ENCODE measurements at regions not wholly inside any gene's neighbourhood (a gene's known extent, or its start where the extent isn't known, plus 50 kb on each side); places are given as distances from the start of the nearest gene placed in this dataset.

DNA sequence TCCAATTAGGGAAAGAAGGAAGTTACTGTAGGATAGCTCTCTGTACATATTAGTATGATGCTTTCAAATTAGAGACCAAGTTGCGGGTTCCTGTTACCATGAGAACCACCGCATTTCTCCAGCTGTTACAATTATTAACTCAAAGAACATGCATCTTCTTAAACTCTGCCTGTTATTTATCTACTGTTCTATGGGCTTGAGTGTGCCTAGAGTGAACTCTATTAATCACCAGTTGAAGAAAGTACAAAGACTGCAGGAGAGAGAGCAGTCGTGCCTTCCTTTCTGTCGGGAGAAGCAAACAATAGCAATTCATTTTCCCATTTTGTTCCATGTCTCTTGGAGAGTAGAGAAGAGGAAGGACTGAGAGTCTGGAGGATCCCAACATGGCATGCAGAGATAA lies 1071.2 kb downstream of the TYW1 start:
- H3K4me3 ChIP-seq (ENCODE audit: insufficient read depth, low read depth, low read length), result no peak overlapping the region
- no peaks in the 10 kb centered on the region for H3K36me3 ChIP-seq (ENCODE audit: control insufficient read depth, insufficient read depth, low read length)
- H3K9me1 ChIP-seq (ENCODE audit: insufficient read depth, low read length), result no peaks in the 10 kb centered on the region
- no peak overlapping the region for H3K4ac ChIP-seq (ENCODE audit: low read depth, low read length)
- peaks cover 13% of the 10 kb centered on the region for H3K9me3 ChIP-seq (ENCODE audit: control insufficient read depth, insufficient read depth, low read length)
- H4K8ac ChIP-seq (ENCODE audit: low read depth in 2 of 2, low read length in 2 of 2), result no peak overlapping the region
- dilution Hi-C loops (cut with HindIII; ENCODE audit: low sequenced_read_pairs, unreplicated experiment) (no loop called here), in situ Hi-C loops (cut with MboI; ENCODE audit: low sequenced_read_pairs) (no loop called here), intact Hi-C loops (cut with micrococcal nuclease) (no loop called here)
- no peak overlapping the region for H2BK15ac ChIP-seq (ENCODE audit: low read depth, low read length)
- H2AK5ac ChIP-seq (ENCODE audit: low read depth, low read length), result no peak overlapping the region
- no peak overlapping the region for H3K14ac ChIP-seq (replicated peaks; ENCODE audit: low read depth, low read length)
- ChIA-PET POLR2A (ENCODE audit: unreplicated experiment) (no interaction called here), CTCF (no interaction called here)
- H2BK20ac ChIP-seq (ENCODE audit: low read depth, low read length), result no peak overlapping the region
- BruUV-seq (replicated peaks), result no TSS peak
- no peak overlapping the region for H2BK5ac ChIP-seq (ENCODE audit: low read depth, low read length, poor library complexity, severe bottlenecking)
- H2AK9ac ChIP-seq (replicated peaks; ENCODE audit: low read depth, low read length, poor library complexity), result no peak overlapping the region
- H4K5ac ChIP-seq (ENCODE audit: low read depth, low read length), result no peak overlapping the region
- WGBS, 2 experiments (ENCODE audit: extremely low coverage in 2 of 2, insufficient read length in 1 of 2), result no CpG with 5 or more reads among the region's 4 CpGs
- no peak overlapping the region for H3K18ac ChIP-seq (ENCODE audit: low read depth, low read length)
- no peak overlapping the region for H4K91ac ChIP-seq (ENCODE audit: insufficient read depth, low read depth, low read length)
- no peaks in the 10 kb centered on the region for H3K4me1 ChIP-seq (ENCODE audit: control insufficient read depth, insufficient read depth, low read length)
- H4K20me1 ChIP-seq (ENCODE audit: insufficient read depth, low read length), result no peaks in the 10 kb centered on the region
- no peaks in the 10 kb centered on the region for H3K79me1 ChIP-seq (ENCODE audit: low read depth in 1 of 2, low read length in 2 of 2)
- H2AFZ ChIP-seq (replicated peaks; ENCODE audit: low read length, poor library complexity), result no peak overlapping the region
- DNase-seq (no peak), ATAC-seq (ENCODE audit: low read depth) (no peak)
- H2BK120ac ChIP-seq (ENCODE audit: low read depth, low read length), result no peak overlapping the region
- H3K27me3 ChIP-seq (ENCODE audit: control insufficient read depth, insufficient read depth, low read length), result no peaks in the 10 kb centered on the region
- H3K27ac ChIP-seq (ENCODE audit: insufficient read depth, low read length), result no peak overlapping the region
- TF ChIP-seq BHLHE40 (IDR thresholded peaks at IDR 0.05; ENCODE audit: low read depth, low read length) (no peak), RFX5 (IDR thresholded peaks at IDR 0.05; ENCODE audit: low read depth, low read length) (no peak), CHD1 (IDR thresholded peaks at IDR 0.05; ENCODE audit: low read depth, low read length) (no peak), NFE2L2 (IDR thresholded peaks at IDR 0.05; ENCODE audit: low read depth, low read length) (no peak), MXI1 (IDR thresholded peaks at IDR 0.05; ENCODE audit: borderline replicate concordance, low read depth, low read length) (no peak), MAFK (IDR thresholded peaks at IDR 0.05; ENCODE audit: low read depth, low read length) (no peak), POLR2A (IDR thresholded peaks at IDR 0.05; ENCODE audit: low read depth, low read length) (no peak)
- TF ChIP-seq, protein P1, sequence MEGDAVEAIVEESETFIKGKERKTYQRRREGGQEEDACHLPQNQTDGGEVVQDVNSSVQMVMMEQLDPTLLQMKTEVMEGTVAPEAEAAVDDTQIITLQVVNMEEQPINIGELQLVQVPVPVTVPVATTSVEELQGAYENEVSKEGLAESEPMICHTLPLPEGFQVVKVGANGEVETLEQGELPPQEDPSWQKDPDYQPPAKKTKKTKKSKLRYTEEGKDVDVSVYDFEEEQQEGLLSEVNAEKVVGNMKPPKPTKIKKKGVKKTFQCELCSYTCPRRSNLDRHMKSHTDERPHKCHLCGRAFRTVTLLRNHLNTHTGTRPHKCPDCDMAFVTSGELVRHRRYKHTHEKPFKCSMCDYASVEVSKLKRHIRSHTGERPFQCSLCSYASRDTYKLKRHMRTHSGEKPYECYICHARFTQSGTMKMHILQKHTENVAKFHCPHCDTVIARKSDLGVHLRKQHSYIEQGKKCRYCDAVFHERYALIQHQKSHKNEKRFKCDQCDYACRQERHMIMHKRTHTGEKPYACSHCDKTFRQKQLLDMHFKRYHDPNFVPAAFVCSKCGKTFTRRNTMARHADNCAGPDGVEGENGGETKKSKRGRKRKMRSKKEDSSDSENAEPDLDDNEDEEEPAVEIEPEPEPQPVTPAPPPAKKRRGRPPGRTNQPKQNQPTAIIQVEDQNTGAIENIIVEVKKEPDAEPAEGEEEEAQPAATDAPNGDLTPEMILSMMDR (conservative IDR thresholded peaks at IDR 0.05; ENCODE audit: low read depth, low read length), result no peak
- no peak overlapping the region for H3K9ac ChIP-seq (ENCODE audit: low read depth, low read length)
- no peak overlapping the region for H3K4me2 ChIP-seq (ENCODE audit: low read depth, low read length)
- H3K23ac ChIP-seq (ENCODE audit: low read depth, low read length), result no peak overlapping the region
- H3K56ac ChIP-seq (ENCODE audit: extremely low read depth, insufficient read depth, low read length), result no peak overlapping the region

Measured in IMR-90 (cell line).